ENCODE measurements at regions not wholly inside any gene's neighbourhood (a gene's known extent, or its start where the extent isn't known, plus 50 kb on each side); places are given as distances from the start of the nearest gene placed in this dataset.

- WGBS, 2 donors: 76 to 83% methylated on average over 1 of the region's 1 CpG
- Histone ChIP-seq H3K27me3 (ENCODE audit: control insufficient read depth in 3 of 3, insufficient read depth in 3 of 3, low read length in 2 of 3) (no peaks in the 10 kb centered on the region), H3K36me3 (ENCODE audit: control insufficient read depth in 4 of 4, insufficient read depth in 4 of 4, low read length in 4 of 4) (no peaks in the 10 kb centered on the region), H3K4me3 (no peak overlapping the region), H3K9ac (ENCODE audit: insufficient read depth in 1 of 2, low read length in 2 of 2) (no peak overlapping the region), H3K27ac (ENCODE audit: low read depth in 1 of 2, low read length in 1 of 2) (no peak overlapping the region), H3K9me3 (ENCODE audit: control insufficient read depth in 4 of 4, insufficient read depth in 3 of 4, low read length in 3 of 4) (no peaks in the 10 kb centered on the region), H3K4me1 (ENCODE audit: control insufficient read depth in 5 of 5, insufficient read depth in 5 of 5, low read length in 5 of 5) (peaks cover 0 to 22% (median 11%) of the 10 kb centered on the region in 5 donors)
- DNase-seq (no peak), ATAC-seq (ENCODE audit: insufficient read depth, low FRiP score) (no peak)
- no peak for TF ChIP-seq CTCF (IDR thresholded peaks at IDR 0.05; ENCODE audit: control extremely low read depth, extremely low read depth)
Measured at GRCh38 chr3:72247645-72248388, 462.9 kb upstream of the PROK2 start.

- H3K4me3 ChIP-seq: no peak overlapping the region
- H3K27ac ChIP-seq (ENCODE audit: low read depth in 1 of 2, low read length in 1 of 2): no peak overlapping the region
- DNase-seq (no peak), ATAC-seq (ENCODE audit: insufficient read depth, low FRiP score) (no peak)
- H3K36me3 ChIP-seq (ENCODE audit: control insufficient read depth in 4 of 4, insufficient read depth in 4 of 4, low read length in 4 of 4): no peaks in the 10 kb centered on the region
- peaks cover 0 to 28% (median 11%) of the 10 kb centered on the region in 5 donors for H3K4me1 ChIP-seq (ENCODE audit: control insufficient read depth in 5 of 5, insufficient read depth in 5 of 5, low read length in 5 of 5)
- H3K27me3 ChIP-seq (ENCODE audit: control insufficient read depth in 3 of 3, insufficient read depth in 3 of 3, low read length in 2 of 3): no peaks in the 10 kb centered on the region
- H3K9me3 ChIP-seq (ENCODE audit: control insufficient read depth in 4 of 4, insufficient read depth in 3 of 4, low read length in 3 of 4): no peaks in the 10 kb centered on the region
- no peak overlapping the region for H3K9ac ChIP-seq (ENCODE audit: insufficient read depth in 1 of 2, low read length in 2 of 2)
- WGBS, 2 donors: 87 to 93% methylated on average over 7 of the region's 7 CpGs
- TF ChIP-seq CTCF (IDR thresholded peaks at IDR 0.05; ENCODE audit: control extremely low read depth, extremely low read depth): no peak
Measured at GRCh38 chr3:72247126-72247525, 462.2 kb upstream of the PROK2 start.

- ATAC-seq (ENCODE audit: insufficient read depth, low FRiP score): no peak
- 81 to 93% methylated on average over 6 of the region's 6 CpGs for WGBS, 2 donors
- peaks cover 0 to 28% (median 11%) of the 10 kb centered on the region in 5 donors for H3K4me1 ChIP-seq (ENCODE audit: control insufficient read depth in 5 of 5, insufficient read depth in 5 of 5, low read length in 5 of 5)
- H3K4me3 ChIP-seq: no peak overlapping the region
- no peaks in the 10 kb centered on the region for H3K9me3 ChIP-seq (ENCODE audit: control insufficient read depth in 4 of 4, insufficient read depth in 3 of 4, low read length in 3 of 4)
- no peak for DNase-seq
- H3K36me3 ChIP-seq (ENCODE audit: control insufficient read depth in 4 of 4, insufficient read depth in 4 of 4, low read length in 4 of 4): no peaks in the 10 kb centered on the region
- H3K9ac ChIP-seq (ENCODE audit: insufficient read depth in 1 of 2, low read length in 2 of 2): no peak overlapping the region
- H3K27me3 ChIP-seq (ENCODE audit: control insufficient read depth in 3 of 3, insufficient read depth in 3 of 3, low read length in 2 of 3): no peaks in the 10 kb centered on the region
- TF ChIP-seq CTCF (IDR thresholded peaks at IDR 0.05; ENCODE audit: control extremely low read depth, extremely low read depth): no peak
- H3K27ac ChIP-seq (ENCODE audit: low read depth in 1 of 2, low read length in 1 of 2): no peak overlapping the region
Measured at GRCh38 chr3:72246685-72247084, 461.7 kb upstream of the PROK2 start.
